ENCODE measurements at regions not wholly inside any gene's neighbourhood (a gene's known extent, or its start where the extent isn't known, plus 50 kb on each side); places are given as distances from the start of the nearest gene placed in this dataset.

GRCh38 chr6:142685852-142686506, 259.0 kb downstream of the HIVEP2 start:
- no peak overlapping the region for H3K4me3 ChIP-seq (ENCODE audit: low read depth, low read length)
- no peaks in the 10 kb centered on the region for H3K9me3 ChIP-seq (ENCODE audit: control insufficient read depth, insufficient read depth, low read depth, low read length)
- no peaks in the 10 kb centered on the region for H3K4me1 ChIP-seq (ENCODE audit: control insufficient read depth, insufficient read depth, low read length)
- H3K36me3 ChIP-seq (ENCODE audit: control insufficient read depth in 2 of 2, insufficient read depth in 1 of 2, low read length in 2 of 2): no peaks in the 10 kb centered on the region
- POLR2A ChIA-PET: no interaction called here
- H3K27ac ChIP-seq (ENCODE audit: extremely low read depth, low read depth, low read length): no peak overlapping the region
- TF ChIP-seq ZFHX2 (tag by site-specific recombination; conservative IDR thresholded peaks at IDR 0.05): no peak
- no peak for TF ChIP-seq PBX3 (CRISPR knock-in tag; IDR thresholded peaks at IDR 0.05)
- no peak for TF ChIP-seq ZNF585B (tag by site-specific recombination; IDR thresholded peaks at IDR 0.05)
- TF ChIP-seq ZNF398 (tag by site-specific recombination; IDR thresholded peaks at IDR 0.05): no peak
- no peak for TF ChIP-seq ZNF404 (tag by site-specific recombination; IDR thresholded peaks at IDR 0.05)
- no peak for TF ChIP-seq ZNF391 (tag by site-specific recombination; IDR thresholded peaks at IDR 0.05; ENCODE audit: borderline replicate concordance, low read depth)
- no peak for TF ChIP-seq ZNF518A (tag by site-specific recombination; conservative IDR thresholded peaks at IDR 0.05; ENCODE audit: low read depth)
- no peak for TF ChIP-seq ZSCAN30 (tag by site-specific recombination; IDR thresholded peaks at IDR 0.05)
- TF ChIP-seq ZNF121 (tag by site-specific recombination; IDR thresholded peaks at IDR 0.05): no peak
- CTCF ChIA-PET: interaction anchor here (0.5 kb wide), 1 partner anchor 11 kb away, joined by 3 read pairs; no protein-coding TSS in a partner anchor

- H3K27ac ChIP-seq (ENCODE audit: extremely low read depth, low read depth, low read length): no peak overlapping the region
- CTCF ChIA-PET: interaction anchor here (0.5 kb wide), 1 partner anchor 11 kb away, joined by 3 read pairs; no protein-coding TSS in a partner anchor
- H3K9me3 ChIP-seq (ENCODE audit: control insufficient read depth, insufficient read depth, low read depth, low read length): no peaks in the 10 kb centered on the region
- no peak for TF ChIP-seq ZNF791 (tag by site-specific recombination; IDR thresholded peaks at IDR 0.05)
- TF ChIP-seq BCL11B (tag by site-specific recombination; IDR thresholded peaks at IDR 0.05; ENCODE audit: low read depth): no peak
- no peak for TF ChIP-seq ZNF157 (tag by site-specific recombination; IDR thresholded peaks at IDR 0.05)
- POLR2A ChIA-PET: no interaction called here
- H3K4me1 ChIP-seq (ENCODE audit: control insufficient read depth, insufficient read depth, low read length): no peaks in the 10 kb centered on the region
- no peak overlapping the region for H3K4me3 ChIP-seq (ENCODE audit: low read depth, low read length)
- H3K36me3 ChIP-seq (ENCODE audit: control insufficient read depth in 2 of 2, insufficient read depth in 1 of 2, low read length in 2 of 2): no peaks in the 10 kb centered on the region
Measured at GRCh38 chr6:142686507-142686887, 258.5 kb downstream of the HIVEP2 start.

GRCh38 chr6:142692942-142693341, 252.0 kb downstream of the HIVEP2 start:
- no peak overlapping the region for H3K4me3 ChIP-seq (ENCODE audit: low read depth, low read length)
- POLR2A ChIA-PET: no interaction called here
- CTCF ChIA-PET: interaction anchor here (0.7 to 3.6 kb wide), 50 partner anchors 8 to 818 kb away, joined by 3 to 48 read pairs (median 4); partner anchors contain the start of gene FUCA2
- peak; percentile 60 for TF ChIP-seq ZNF629 (tag by site-specific recombination; IDR thresholded peaks at IDR 0.05)
- no peak for TF ChIP-seq ELK4 (IDR thresholded peaks at IDR 0.05; ENCODE audit: borderline replicate concordance, low read depth, low read length)
- no peak for TF ChIP-seq ZNF621 (tag by site-specific recombination; IDR thresholded peaks at IDR 0.05)
- TF ChIP-seq ZNF335 (tag by site-specific recombination; conservative IDR thresholded peaks at IDR 0.05): 0 out of 2 replicates have a peak, but pooled peaks have one; percentile 16
- no peak for TF ChIP-seq ZNF514 (tag by site-specific recombination; IDR thresholded peaks at IDR 0.05)
- TF ChIP-seq ZNF24 (tag by site-specific recombination; IDR thresholded peaks at IDR 0.05): no peak
- no peak for TF ChIP-seq KLF1 (tag by site-specific recombination; IDR thresholded peaks at IDR 0.05)
- peak; percentile 64 for TF ChIP-seq ZNF366 (tag by site-specific recombination; conservative IDR thresholded peaks at IDR 0.05)
- TF ChIP-seq TRIM28 (IDR thresholded peaks at IDR 0.05; ENCODE audit: borderline replicate concordance, low read length): peak; percentile 69

More at GRCh38 chr6:142692942-142693341, 252.0 kb downstream of the HIVEP2 start:
- Histone ChIP-seq H3K36me3 (ENCODE audit: control insufficient read depth in 2 of 2, insufficient read depth in 1 of 2, low read length in 2 of 2) (no peaks in the 10 kb centered on the region), H3K4me1 (ENCODE audit: control insufficient read depth, insufficient read depth, low read length) (no peaks in the 10 kb centered on the region), H3K9me3 (ENCODE audit: control insufficient read depth, insufficient read depth, low read depth, low read length) (no peaks in the 10 kb centered on the region), H3K27ac (ENCODE audit: extremely low read depth, low read depth, low read length) (no peak overlapping the region)

Measured in HEK293 (cell line).